Activated T-cell treated with anti-CD3 and anti-CD28 coated beads for 48 hours (primary cell): ENCODE measurements at regions not wholly inside any gene's neighbourhood (a gene's known extent, or its start where the extent isn't known, plus 50 kb on each side); places are given as distances from the start of the nearest gene placed in this dataset.
"Not testable (repeated sequence)": the region's sequence is repeated elsewhere in the genome, so short reads cannot be mapped to it uniquely, and the experiment has no call there.

Source experiments
- DNase-seq: peaks from one replicate; pipeline ENCODE4 v3.0.0-alpha.2; 2020; ENCODE audit warnings: low read depth

DNA sequence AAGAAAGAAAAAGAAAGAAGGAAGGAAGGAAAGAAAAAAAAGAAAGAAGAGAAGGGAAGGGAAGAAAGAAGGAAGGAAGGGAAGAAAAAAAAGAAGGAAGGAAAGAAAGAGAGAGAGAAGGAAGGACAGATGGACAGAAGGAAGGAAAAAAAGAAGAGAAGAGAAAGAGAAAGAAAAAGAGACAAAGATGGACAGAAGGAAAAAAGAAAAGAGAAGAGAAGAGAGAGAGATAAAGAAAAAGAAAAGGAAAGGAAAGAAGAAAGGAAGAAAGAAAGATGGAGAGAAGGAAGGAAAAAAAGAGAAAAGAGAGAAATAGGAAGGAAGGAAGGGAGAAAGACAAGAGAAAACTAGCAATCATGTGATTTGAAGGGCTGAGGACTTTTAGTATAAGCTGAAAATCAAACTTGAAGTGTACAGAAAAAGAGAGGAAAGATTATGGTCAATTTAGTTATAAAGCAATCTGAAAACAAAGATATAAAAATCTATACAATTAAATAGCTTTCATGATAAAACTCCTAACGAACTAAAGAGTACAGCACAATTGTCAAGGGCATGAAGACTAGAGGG, 115.3 kb downstream of the LTN1 start:
- DNase-seq, result no peak

DNA sequence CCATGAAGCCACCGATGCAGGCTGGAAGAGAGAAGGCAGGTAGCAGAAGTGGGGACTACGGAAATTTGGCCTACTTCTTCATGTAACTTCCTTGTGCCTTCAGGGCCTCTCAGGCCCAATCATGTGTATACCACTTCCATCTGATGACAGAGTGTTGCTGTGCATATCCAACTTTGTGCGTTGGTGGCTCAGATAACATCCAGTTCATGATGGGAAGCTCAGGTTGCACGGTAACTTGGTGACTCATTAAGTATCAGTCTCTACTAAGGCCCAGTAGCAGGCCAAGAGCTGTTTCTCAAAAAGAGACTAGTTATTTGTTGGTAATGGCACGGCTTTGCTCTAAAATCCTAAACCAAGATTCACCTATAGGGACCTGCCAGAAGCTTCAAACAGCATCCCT, 117.6 kb downstream of the LTN1 start:
- no peak for DNase-seq

DNA sequence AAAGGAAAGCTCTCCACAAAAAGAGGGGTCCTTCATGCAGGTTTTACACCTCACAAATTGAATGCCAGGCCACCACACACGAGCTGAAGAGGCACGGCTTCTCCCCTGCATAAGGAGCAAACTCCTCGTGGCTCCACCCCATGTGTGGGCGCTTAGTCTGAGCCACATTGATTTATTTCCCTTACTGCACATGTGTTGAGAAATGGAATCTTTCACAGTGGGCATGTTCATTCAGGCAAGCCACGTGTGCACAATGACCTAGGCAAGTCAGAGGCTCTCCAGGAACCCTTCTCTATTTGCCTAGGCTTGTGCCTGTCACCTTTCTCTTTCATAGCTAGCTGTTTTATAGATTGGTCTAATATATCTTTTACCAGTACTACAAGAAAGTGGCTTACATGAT, 120.5 kb downstream of the LTN1 start:
- DNase-seq, result no peak

DNA sequence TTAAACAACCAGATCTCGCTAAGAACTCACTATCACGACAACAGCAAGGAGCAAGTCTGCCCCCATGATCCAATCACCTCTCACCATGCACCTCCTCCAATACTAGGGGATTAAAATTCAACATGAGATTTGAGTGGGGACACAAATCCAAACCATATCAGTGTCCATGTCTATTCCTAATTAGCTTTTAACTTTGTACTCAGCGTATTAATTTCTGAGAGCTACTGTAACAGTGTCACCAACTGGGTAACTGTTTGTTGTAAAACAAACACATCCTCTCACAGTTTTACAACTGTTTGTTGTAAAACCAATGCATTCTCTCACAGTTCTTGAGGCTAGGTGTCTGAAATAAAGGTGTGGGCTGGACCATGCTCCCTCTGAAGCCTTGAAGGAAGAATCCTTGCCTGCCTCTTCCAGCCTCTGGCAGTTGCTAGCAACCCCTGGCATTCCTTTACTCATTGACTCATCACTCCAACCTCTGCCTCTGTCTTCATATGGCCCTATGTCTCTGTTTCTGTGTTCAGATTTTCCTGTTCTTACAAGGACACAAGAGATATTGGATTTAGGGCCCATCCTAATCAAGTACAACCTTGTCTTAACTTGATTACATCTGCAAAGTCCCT, 121.2 kb downstream of the LTN1 start:
- no peak for DNase-seq

DNA sequence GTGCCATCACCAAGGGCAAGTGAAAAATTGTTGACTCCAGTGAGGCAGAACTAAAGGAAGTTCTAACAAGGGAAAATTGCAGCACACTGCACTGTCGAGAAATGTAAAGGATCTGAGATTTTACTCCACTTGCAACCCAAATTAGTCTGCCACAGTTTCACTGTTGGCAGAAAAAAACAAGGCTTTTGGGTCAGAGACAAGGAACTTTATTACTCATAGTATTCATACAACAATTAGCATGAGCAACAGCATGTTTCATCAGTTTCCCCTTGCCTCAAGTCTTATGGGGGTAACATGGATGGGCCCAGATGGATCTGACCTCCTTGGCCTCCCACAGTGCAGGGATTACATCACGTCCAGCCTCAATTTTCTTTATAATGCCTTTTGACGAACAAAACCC, 125.3 kb downstream of the LTN1 start:
- DNase-seq, result no peak

DNA sequence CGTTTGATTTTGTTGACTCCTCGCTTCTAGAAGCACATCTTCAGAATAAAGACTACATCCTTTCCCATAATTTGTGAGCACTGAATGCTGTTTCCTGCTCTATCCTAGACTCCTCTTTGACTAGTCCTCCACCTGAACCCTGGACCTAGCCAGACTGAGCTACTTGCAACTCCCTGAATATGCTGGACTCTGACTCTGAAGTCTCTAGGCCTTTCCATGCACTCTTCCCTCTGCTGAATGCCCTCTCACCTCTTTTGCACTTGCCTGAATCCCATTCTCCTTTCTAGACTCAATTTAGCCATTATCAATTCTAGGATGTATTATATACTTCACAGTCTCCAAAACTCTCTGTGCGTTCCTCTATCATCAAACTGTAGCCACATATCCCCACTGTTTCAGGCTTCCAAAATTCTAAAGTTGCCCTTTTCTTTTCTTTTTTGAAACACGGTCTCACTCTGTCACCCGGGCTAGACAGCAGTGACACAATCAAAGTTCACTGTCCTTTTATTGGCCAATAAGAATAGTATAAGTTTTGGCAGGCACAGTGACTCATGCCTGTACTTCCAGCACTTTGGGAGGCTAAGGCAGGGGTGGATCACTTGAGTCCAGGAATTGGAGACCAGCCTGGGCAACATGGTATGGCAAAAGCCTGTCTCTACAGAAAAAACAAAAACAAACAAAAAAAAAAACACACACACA, 127.0 kb downstream of the LTN1 start:
- no peak for DNase-seq

DNA sequence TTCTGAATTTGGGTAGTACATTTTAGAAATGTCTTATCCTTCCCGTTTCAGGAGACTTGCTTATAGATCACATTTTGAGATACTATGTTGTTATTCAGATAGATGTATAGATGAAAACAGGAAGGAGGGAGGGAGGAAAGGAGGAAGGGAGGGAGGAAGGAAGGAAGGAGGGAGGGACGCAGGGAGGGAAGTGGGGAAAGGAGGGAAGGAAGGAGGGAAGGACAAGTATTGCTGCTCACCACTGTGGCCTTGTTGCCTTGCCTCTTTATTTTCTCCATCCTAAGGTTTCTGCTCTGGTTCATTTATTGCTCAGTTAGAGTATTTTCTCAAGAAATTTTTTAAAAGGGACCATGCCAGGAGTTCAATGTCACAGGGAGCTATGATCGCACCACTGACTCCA, 134.3 kb downstream of the LTN1 start:
- DNase-seq, result no peak

DNA sequence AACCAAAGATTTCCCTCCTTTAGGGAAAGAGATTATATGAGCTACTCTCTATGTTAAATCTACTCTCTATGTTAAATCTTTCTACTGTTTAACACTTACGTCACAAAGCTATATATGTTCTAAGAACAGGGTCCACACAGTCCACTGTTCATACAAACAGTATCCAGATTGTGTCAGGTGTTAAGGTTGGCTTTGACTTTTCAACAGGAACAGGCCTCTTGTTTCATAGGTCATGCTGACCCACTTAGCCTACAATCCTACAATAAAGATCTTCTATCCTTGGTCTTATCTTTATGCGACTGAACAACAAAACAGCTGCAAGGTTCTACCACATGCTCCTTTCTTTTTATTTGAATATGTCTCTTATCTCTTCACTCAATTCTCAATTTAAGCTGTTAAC, 134.9 kb downstream of the LTN1 start:
- DNase-seq, result no peak

DNA sequence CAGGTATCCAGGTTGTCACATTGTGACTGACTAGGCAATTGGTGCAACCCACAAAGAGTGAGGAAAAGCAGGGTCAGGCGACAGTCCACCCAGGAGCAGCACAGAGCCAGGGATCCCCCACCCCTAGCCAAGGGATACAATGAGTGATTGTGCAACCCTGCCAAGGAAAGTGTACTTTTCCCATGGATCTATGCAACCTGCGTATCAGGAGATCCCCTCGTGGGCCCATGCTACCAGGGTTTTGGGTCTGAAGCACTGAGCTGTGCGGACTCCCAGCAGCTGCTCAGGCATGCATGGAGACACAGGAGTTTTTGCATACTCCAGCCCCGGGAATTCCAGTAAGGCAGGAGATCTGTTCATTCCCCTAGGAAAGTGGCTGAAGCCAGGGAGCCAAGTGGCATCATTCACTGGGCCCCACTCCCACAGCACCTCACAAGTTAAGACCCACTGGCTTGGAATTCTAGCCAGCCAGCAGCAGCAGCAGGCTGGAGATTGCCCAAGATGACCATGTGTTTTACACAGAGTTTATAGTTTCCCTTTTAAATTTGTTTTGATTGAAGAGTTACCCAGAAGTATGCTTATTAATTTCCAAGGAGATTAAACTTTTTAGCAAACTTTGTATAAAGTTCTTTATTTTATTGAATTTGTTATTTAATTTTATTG, 136.0 kb downstream of the LTN1 start:
- DNase-seq, result no peak

DNA sequence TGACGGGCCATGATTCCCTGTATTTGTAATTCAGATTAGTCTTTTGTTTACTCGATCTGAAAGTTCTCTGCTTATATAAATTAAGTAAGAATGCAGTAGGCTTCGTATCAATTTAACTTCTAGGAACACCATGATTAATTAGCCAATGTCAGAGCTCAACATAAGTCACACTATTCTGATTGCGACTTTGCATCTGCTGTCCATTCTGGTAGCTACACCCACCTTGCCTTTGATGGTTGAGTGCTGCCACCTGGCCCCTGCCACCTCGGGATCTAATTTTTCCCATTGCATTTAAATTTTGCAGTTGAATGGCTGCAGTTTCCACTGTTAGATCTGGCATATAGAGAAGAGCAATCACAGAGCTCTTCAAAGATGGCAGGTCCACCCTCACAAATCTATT, 140.0 kb downstream of the LTN1 start:
- DNase-seq, result no peak

DNA sequence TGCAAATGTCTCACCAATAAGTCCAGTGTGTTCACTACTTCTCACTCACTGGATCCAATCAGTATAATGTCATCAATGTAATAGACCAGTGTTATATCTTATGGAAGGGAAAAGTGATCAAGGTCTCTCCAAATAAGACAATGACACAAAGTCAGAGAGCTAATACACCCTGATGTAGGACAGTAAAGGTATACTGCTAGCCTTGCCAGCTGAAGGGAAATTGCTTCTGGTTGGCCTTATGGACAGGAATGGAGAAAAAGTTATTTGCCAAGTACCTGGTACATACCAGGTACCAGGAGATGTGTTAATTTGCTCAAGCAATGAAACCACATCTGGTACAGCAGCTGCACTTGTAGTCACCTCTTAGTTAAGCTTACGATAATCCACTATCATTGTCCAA, 141.0 kb downstream of the LTN1 start:
- no peak for DNase-seq

DNA sequence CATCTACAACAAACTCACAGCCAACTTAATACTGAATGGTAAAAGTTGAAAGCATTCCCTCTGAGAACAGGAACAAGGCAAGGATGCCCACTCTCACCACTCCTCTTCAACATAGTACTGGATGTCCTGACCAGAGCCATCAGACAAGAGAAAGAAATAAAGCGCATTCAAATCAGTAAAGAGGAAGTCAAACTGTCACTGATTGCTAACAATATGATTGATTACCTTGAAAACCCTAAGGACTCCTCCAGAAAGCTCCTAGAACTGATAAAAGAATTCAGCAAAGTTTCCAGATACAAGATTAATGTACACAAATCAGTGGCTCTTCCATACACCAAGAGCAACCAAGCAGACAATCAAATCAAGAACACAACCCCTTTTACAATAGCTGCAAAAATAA, 153.4 kb downstream of the LTN1 start:
- DNase-seq, result not testable (repeated sequence)

DNA sequence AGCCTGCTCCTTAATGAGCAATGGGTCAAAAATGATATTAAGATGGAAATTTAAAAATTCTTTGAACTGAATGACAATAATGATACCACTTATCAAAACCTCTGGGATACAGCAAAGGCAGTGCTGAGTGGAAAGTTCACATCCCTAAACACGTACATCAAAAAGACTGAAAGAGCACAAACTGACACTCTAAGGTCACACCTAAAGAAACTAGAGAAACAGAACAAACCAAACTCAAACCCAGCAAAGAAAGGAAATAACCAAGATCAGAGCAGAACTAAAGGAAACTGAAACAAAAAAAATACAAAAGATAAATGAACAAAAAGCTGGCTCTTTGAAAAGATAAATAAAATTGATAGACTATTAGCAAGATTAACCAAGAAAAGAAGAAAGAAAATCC, 155.3 kb downstream of the LTN1 start:
- DNase-seq, result not testable (repeated sequence)

DNA sequence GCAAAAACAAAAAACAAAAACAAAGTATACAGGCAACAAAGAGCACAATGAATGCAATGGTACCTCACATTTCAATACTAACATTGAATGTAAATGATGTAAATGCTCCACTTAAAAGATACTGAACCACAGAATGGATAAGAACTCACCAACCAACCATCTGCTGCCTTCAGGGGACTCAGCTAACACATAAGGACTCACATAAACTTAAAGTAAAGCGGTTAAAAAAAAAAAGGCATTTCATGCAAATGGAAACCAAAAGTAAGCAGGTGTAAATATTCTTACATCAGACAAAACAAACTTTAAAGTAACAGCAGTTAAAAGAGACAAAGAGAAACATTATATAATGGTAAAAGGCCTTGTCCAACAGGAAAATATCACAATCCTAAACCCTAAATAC, 156.1 kb downstream of the LTN1 start:
- not testable (repeated sequence) for DNase-seq

DNA sequence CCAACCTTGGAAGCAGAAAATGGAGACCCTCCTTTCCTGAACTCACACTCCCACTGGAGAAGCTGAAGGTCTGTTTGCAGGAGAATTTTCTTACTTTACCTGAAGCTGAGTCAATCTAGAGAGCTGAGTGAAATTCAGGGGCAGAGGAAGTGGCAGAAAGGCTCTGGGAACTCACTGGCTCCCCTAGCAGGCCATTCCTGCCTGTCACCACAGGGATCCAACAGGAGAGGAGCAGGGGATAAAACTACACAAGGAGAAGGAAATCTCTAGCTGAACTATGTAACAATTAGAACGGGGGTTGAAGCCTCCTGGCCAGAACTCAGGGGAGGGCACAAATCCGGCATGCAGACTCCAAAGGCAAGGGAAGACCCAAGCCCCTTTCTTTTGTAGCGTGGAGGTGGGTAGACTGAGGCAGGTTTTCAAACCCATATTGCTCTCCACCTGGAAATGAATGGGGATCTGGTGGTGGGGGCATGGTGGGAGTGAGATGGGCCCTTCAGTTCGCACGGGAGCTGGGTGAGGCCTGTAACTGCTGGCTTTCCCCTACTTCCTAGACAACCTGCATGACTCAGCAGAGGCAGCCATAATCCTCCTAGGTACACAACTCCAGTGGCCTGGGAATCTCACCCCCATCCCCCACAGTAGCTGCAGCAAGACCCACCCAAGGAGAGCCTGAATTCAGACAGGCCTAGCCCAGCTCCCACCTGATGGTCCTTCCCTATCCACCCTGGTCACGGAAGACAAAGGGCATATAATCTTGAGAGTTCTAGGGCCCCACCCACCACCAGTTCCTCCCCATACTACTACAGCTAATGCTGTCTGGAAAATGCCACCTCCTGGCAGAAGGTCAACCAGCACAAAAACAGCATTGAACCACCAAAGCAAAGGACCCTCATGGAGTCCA, 158.1 kb downstream of the LTN1 start:
- DNase-seq, result no peak

DNA sequence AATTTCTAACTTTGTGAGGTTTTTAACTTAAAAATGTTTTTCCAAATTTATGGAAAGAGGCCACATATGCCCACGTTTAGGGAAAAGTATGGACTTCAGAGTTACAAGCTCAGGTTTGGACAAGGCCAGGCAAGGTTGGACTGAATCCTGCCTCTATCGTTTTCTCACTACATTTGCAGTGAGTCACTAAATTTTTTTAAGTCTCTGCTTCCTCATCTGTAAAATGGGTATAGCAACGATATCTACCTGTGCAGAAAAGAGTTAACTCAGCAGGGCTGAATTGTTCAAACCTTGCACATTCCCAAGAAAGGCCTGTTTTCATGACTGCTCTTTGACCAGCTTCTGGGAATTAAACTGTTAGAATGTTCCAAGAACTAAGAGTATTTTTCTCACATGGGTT, 159.1 kb downstream of the LTN1 start:
- no peak for DNase-seq

DNA sequence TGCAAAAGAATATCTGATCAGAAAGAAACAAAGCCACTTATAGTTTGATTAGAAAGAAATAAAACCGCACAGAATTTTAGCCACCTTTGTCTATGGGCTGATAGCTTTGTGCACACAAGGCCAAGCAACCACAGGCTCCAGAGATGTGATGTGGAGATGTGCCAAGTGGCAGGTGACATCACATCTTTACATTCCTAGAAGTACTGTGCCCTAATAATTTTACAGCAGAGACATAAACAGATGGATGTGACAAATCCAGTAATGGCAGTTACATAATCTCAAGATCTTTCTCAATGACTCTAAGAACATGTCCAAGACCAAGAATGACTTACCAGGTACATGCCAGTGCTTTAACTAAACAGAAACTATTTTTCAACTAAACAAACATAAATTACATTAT, 159.5 kb downstream of the LTN1 start:
- no peak for DNase-seq

DNA sequence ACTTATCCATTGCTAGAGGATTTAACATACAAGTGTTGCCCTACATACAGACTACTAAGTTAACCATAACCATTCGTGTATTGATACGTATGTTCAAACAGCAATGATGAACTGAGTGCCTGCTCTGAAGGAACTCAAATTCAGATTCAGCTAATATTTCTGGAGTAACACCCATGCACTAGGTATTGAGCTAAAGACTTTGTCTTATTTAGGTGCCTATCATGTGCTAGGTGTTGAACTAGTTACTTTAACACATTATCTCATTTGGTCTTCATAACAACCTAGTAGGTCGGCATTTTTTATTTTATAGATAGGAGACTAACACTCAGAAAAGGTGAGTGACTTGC, 160.0 kb downstream of the LTN1 start:
- no peak for DNase-seq

DNA sequence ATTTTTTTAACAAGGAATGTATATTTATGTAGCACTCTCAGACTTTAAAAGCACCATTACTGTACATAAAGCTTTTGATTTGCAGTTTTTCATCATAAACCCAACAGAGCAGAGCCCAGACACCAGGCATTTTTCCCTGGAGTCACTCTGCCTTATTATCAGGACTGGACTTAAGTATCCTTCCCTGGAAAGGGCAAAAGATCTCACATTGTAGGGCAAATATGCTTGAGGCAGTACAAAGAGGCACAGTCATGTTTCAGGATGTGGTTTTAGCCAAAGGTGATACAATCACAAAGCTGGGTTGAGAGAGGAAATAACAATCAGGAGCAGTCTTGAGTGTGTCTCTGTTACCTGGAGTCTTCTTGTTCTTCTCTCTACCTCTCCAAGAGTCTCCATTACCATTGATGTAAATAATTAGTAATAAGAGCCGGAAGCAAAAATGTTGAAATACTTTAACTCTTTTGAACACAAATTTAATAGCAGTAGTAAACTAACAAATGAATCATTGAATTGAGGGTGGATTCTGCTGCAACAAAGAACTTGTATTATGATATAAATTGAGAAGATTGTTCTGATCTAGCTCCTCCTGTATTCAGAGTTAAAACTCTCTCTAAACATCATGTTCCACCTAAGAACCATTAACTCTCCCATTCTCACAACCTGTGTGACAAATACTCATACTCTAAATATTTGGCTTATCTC, 160.5 kb downstream of the LTN1 start:
- no peak for DNase-seq

DNA sequence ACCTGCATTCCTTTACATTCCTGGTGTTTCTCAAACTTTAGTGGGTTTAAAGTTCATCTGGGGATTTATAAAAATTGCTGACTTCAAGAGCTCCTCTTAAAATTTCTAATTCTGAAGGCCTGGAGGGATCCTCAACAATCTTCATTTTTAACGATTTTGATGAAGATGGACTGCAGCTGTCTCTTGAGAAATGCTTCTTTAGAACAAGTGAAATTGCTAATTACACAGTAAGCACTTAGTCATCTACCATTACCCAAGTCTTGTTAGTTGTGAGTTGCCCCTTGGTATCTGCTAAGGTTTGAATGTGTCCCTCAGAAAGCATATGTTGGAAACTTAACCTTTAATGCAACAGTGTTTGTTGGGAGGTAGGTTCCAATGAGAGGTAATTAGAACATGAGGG, 163.7 kb downstream of the LTN1 start:
- DNase-seq, result no peak

DNA sequence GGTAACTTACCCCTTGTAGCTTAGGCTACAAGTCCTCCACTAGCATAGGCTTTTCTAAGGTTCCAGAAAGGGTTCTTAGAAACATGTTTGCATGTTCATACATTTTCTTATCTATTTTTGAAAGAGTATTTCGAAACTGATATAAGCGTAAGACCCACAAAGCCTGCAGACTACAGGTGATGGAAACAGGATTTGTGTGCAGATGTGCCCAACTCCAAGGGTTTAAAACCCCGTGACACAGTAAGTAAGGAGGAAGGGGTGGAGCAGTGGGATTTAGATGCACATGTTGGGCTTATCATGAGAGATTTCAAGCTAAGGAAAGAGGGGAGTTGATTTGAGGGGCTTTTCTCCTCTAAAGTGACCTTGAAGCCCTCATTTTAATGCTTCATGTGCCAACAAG, 164.7 kb downstream of the LTN1 start:
- DNase-seq, result no peak

DNA sequence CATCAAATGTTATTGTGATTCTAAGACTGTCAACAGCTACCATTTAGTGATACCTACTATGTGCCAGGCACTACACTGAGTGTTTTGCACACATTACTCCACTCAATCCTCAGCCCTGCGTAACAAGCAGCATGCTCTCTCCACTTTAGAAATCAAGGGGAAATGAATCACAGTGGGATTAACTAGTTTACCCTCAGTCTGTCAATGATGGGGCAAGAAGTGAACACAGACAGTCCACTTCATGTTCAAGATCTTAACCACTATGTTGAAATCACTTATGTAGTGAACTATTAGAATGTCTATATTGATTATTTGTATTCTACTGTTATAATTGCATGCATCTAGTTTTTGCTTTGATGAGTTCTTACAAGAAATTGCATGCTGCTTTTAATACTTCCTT, 165.3 kb downstream of the LTN1 start:
- no peak for DNase-seq
